ENCODE measurements at regions not wholly inside any gene's neighbourhood (a gene's known extent, or its start where the extent isn't known, plus 50 kb on each side); places are given as distances from the start of the nearest gene placed in this dataset.
"Not testable (repeated sequence)": the region's sequence is repeated elsewhere in the genome, so short reads cannot be mapped to it uniquely, and the experiment has no call there.

- DNase-seq, result no peak
Measured at GRCh38 chr2:16948710-16949109, 283.1 kb upstream of the CYRIA start.

DNA sequence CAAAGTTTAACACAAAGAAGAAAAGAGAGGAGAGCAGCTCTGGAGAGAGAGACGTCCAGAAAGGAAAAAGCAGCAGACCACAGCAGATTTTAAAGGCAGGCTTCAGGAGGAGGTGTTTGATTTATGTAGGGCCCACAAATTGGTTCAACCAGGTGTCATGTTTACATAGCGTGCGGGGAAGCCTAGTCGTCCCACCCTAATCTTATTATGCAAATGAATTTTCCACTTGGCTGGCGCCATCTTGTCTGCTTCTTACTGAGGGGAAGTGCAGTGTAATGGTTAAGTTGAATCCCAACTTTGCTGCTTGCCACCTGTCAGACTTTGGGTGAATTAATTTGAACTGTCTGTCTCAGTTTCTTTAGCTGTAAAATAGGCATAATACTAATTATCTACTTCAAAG, 282.4 kb upstream of the CYRIA start:
- DNase-seq, result no peak

- DNase-seq, result no peak
Measured at GRCh38 chr2:16943279-16943958, 277.8 kb upstream of the CYRIA start.

GRCh38 chr2:16940214-16940613, 274.6 kb upstream of the CYRIA start:
- DNase-seq, result no peak

DNA sequence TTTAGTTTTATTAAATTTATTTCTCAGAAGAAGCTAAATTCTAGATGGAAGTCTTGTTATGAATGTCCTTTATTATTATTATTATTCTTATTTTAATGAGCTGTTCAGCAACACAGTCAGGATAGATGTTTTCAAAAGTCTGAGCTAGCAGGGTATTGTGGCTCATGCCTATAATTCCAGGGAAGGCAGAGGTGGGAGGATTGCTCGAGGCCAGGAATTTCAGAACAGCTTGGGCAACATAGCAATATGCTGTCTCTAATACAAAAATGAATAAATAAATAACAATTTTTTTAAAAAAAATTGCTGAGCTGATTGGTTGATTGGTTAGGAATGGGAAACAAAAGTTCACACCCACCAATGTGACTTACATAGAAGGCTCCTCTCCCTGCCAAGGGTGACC, 274.1 kb upstream of the CYRIA start:
- no peak for DNase-seq

DNA sequence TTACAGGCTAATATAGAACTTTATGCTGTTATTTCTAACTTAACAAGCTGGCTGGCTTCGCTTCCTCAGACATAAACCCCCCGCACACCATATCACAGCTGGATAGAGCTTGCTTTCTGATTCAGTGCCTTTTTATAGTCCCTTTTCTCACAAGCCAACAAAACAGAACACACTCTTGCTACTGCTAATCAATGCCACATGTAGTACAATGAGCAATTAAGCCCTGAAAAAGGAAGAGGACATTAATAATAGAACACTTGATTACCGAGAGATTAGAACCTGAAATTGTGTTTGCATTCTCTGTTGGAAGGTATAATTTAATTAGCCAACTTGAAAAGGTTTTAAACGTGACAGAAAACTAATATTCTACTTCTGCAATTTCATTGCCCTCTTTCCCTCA, 267.7 kb upstream of the CYRIA start:
- DNase-seq, result no peak

DNA sequence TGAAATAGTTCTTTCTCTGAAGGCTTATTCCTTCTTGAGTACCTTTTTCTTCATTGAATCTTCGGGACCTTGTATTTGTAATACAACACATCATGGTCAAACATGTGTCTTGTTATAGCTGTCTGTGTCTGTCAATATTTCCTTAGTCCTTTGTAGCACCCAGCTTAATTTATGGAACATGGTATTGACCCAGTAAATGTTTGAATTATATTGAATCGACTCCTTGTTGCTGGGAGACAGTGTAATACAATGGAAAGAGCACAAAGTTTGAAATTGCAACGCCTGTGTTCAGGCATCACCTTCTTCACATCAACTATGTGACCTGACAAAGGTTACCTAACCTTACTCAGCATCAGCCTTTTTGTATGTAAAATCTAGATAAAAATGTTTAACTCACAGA, 267.2 kb upstream of the CYRIA start:
- no peak for DNase-seq

DNA sequence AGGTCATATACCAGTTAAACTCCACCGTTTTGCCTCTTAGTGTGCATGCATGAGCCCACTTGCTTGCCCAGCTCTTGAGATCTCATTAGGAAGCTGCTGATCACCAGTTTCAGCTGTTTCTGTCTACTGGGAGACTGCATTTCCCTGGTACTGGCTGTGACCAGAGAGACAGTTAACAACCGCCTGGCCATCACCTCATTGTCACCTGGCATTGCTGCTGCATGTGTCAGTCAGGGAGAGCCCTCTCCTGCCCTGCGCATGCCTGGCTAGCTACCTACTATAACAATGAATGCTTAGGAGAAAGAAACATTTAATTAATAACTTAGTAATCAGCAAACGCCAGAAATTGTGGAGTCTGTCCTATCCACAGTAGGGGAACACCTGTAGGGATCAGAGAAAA, 265.8 kb upstream of the CYRIA start:
- DNase-seq, result no peak

DNA sequence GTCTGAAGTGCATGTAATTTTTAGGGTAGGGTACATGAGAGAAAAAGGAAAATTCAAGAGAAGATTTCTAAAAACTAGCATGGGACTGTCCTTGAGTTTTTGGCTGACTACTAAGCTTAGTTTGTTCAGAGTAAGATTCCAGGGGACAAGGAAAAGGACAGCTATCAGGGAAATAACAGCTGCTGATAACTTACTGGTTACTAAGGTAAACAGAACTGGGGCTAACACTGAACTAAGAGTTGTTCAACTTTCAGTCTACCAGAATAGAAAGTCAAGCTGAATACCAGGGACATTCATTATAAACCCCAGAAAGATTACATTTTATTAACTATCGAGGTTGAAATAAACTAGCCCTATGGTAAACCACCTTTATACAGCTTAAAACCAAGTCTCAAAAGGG, 261.8 kb upstream of the CYRIA start:
- no peak for DNase-seq

DNA sequence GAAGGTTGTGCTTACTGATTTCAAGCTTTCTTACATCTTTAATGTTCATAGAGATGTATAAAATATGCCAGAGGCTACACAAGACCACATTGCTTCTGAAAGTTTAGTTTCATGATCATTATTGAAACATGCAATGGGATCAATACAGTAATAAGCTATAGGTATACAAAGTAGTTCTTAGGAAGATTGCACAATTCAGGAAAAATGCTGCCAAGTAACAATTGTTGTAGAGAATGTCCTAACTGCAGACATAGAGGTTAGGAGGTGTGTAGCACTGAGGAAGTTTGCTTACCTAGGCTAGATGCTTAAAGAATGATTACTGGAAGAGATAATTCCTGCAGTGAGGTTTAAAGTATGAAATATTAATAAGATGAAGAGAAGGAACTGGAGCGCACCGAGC, 259.5 kb upstream of the CYRIA start:
- no peak for DNase-seq

DNA sequence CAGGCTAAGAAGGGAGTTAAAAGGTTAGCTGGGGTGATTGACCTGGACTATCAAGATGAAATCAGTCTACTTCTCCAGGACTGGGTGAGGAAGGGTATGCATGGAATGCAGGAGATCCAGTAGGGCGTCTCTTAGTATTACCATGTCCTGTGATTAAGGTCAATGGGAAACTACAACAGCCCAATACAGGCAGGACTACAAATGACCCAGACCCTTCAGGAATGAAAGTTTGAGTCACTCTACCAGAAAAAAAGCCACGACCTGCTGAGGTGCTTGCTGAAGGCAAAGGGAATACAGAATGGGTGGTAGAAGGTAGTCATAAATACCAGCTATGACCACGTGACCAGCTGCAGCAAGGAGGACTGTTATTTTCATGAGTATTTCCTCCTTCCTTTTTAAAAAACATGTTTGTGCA, 249.7 kb upstream of the CYRIA start:
- not testable (repeated sequence) for DNase-seq

- DNase-seq, result no peak
Measured at GRCh38 chr2:16911746-16912145, 246.1 kb upstream of the CYRIA start.

DNA sequence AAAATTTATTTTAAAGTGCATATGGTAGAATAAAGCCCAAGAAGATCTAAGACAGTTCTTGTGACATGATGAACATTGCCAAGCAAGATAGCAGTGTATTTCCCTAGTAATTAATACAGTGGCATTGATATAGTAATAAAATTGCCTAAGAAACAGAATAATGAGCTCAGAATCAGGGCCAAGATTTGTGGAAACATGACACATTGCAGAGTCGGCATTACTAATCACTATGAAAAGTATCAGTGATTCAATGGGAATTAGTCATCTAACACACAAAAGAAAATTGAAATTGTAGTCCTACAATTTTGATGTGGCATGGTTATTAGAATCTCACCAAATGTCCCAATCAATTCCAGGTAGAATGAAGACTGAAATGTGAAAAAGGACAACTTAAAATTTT, 243.0 kb upstream of the CYRIA start:
- no peak for DNase-seq

DNA sequence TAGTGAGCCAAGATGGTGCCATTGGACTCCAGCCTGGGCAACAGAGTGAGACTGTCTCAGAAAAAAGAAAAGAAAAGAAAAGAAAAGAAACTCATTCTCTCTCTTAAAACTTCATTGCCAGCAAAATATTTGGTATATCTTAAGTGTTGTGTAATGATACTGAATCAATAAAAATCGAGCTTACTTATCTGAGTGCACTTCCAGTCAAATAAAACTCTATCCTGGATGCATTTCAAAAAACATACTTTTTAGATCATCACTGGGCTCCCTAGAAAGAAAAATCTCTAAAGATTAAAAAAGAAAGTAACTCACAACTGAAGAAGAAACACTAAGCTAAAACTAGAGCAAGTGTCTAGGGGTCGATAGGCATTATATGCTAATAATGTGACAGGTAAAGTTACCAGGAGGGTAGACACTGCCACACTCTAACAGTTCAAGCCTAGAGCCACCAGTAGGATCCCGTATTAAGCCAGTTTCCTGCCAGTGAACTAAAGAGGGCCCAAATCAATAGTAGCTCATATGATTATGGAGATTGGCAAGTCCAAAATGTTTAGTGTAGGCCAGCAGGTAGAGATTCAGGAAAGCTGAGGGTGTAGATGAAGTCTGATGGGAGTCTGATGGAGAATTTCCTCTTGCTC, 242.1 kb upstream of the CYRIA start:
- no peak for DNase-seq

- DNase-seq, result not testable (repeated sequence)
Measured at GRCh38 chr2:16905325-16905724, 239.7 kb upstream of the CYRIA start.

GRCh38 chr2:16900405-16901025, 234.9 kb upstream of the CYRIA start:
- no peak for DNase-seq

- DNase-seq, result no peak
Measured at GRCh38 chr2:16899958-16900357, 234.3 kb upstream of the CYRIA start.

DNA sequence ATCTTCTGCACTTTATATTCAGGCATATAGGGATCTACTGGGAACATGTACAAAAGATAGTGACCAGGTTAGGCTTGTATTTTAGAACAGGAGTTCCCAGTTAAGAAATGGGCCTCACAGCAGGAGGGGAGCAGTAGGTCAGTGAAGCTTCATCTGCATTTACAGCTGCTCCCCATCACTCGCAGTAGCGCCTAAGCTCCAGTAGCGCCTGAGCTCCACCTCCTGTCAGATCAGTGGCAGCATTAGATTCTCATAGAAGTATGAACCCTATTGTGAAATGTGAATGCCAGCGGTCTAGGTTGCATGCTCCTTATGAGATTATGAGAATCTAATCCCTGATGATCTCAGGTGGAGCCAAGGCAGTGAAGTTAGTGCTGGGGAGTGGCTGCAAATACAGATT, 224.4 kb upstream of the CYRIA start:
- DNase-seq, result no peak

- DNase-seq, result no peak
Measured at GRCh38 chr2:16885027-16885426, 219.4 kb upstream of the CYRIA start.

- DNase-seq, result no peak
Measured at GRCh38 chr2:16882706-16883105, 217.1 kb upstream of the CYRIA start.

GRCh38 chr2:16881122-16881521, 215.5 kb upstream of the CYRIA start:
- no peak for DNase-seq

DNA sequence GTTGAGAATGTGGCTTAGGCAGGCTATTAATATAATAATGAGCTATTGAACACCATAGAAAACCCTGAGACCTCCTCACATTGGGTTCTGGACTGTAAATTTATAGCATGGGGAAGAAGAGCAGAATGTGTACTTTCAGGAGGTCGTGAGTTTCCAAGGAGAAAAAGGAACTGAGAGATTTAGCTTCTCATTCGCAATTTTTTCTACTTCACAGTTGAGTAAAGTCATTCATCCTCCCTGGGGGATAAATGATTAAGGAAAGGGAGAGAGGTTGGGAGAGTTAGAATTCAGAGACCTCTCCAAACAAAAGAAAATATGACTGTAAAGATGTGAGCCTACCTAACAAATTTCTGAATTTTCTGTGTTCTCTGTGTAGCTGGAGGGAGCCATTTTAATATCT, 205.8 kb upstream of the CYRIA start:
- DNase-seq, result no peak

DNA sequence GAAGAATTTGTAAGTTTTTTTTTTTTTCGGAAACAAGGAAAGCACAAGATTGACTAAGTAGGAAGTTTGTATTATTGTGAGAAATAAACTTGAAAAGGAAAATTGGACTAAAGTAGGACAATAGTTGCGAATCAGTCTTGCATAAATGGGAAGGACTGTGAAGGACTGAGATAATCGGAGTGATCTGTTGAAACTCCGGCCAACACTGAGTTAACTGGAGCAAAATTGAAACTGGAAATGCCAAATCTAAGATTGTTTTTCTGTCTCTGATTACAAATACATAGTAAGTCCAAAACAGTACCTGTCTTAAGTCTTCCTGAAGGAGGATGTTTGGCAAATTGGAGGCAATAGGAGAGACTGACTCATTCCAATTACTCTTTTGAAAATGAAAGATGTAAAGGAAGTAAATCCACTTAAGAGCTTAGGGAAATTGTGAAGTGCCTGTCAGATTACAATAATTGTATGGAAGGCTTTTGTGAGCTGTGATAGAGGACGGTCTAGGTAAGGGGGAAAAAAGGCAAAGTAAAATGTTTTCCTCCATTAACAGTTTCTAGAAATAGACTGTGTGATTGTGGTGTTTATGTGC, 204.9 kb upstream of the CYRIA start:
- no peak for DNase-seq

- DNase-seq, result no peak
Measured at GRCh38 chr2:16869711-16870110, 204.1 kb upstream of the CYRIA start.

All from stimulated activated CD4-positive, alpha-beta T cell treated with anti-CD3 and anti-CD28 coated beads, Interleukin-4, amount 100 ng/mL, for 1 hour (primary cell).